SK-N-SH (cell line): ENCODE measurements at regions not wholly inside any gene's neighbourhood (a gene's known extent, or its start where the extent isn't known, plus 50 kb on each side); places are given as distances from the start of the nearest gene placed in this dataset.

Experiments used
- CTCF ChIA-PET: fragments of 300-600, 350-600 bp; formaldehyde crosslinking; extraction: SDS; loops from one replicate; lab custom pipeline; 2021; lab: Yijun Ruan, JAX
- POLR2A ChIA-PET: fragments of 350-600 bp; sonication (Branson Sonifier 250); formaldehyde crosslinking; extraction: SDS; loops from one replicate; lab custom pipeline; 2020; ENCODE audit warnings: antibody characterized with exemption, inconsistent platforms; lab: Yijun Ruan, JAX
- DNase-seq: peaks from one replicate; pipeline ENCODE4 v3.0.0; 2012
- H2AFZ ChIP-seq: fragments of 200-600 bp; sonication (generic); 2 replicates; pipeline ENCODE4 v1.8.1; 2016; ENCODE audit warnings: antibody characterized with exemption, mild to moderate bottlenecking, low read depth
- H3F3A ChIP-seq: fragments of 200-600 bp; sonication (generic); replicated peaks from 2 replicates; pipeline ENCODE3; 2016; ENCODE audit warnings: antibody characterized with exemption, mild to moderate bottlenecking; ENCODE audit not compliant: insufficient read depth
- H3K27ac ChIP-seq, 2 experiments: fragments of 200-500 bp in 1 of 2; fragments of 200-600 bp in 1 of 2; sonication (Bioruptor generic) in 1 of 2; sonication (generic), shearing (Covaris generic) in 1 of 2; 2 replicates each; pipeline versions ENCODE4 v1.5.1 to v1.6.1; 2014 to 2016; ENCODE audit warnings: low read depth in 2 of 2, inconsistent platforms in 1 of 2, low read length in 1 of 2, mild to moderate bottlenecking in 1 of 2, mixed read lengths in 1 of 2
- H3K27me3 ChIP-seq: fragments of 200-600 bp; sonication (generic), shearing (Covaris generic); 2 replicates; pipeline ENCODE4 v1.6.1; 2016; ENCODE audit warnings: mixed run types; ENCODE audit not compliant: insufficient read depth
- H3K36me3 ChIP-seq, 2 experiments: fragments of 200-500 bp in 1 of 2; fragments of 200-600 bp in 1 of 2; sonication (Bioruptor generic) in 1 of 2; sonication (generic) in 1 of 2; replicated peaks in 1 of 2; 2 replicates each; pipeline versions ENCODE3 to v1.5.1; 2014 to 2016; ENCODE audit warnings: low read length in 1 of 2, mild to moderate bottlenecking in 1 of 2; ENCODE audit not compliant: insufficient read depth in 2 of 2, control insufficient read depth in 1 of 2
- H3K4me1 ChIP-seq, 2 experiments: fragments of 200-500 bp in 1 of 2; fragments of 200-600 bp in 1 of 2; sonication (Bioruptor generic) in 1 of 2; sonication (generic), shearing (Covaris generic) in 1 of 2; 2 replicates each; pipeline versions ENCODE4 v1.5.1 to v1.6.1; 2014 to 2016; ENCODE audit warnings: low read depth in 1 of 2, low read length in 1 of 2, mixed run types in 1 of 2; ENCODE audit not compliant: insufficient read depth in 2 of 2, control insufficient read depth in 1 of 2
- H3K4me2 ChIP-seq: fragments of 200-600 bp; sonication (generic), shearing (Covaris generic); 2 replicates; pipeline ENCODE4 v1.6.1; 2017; ENCODE audit warnings: mixed run types
- H3K4me3 ChIP-seq, 2 experiments: fragments of 200-500 bp in 1 of 2; fragments of 200-600 bp in 1 of 2; sonication (Bioruptor generic) in 1 of 2; sonication (generic), shearing (Covaris generic) in 1 of 2; 2 replicates each; pipeline versions ENCODE4 v1.5.1 to v1.8.1; 2014 to 2016; ENCODE audit warnings: low read depth in 2 of 2, inconsistent platforms in 1 of 2, low read length in 1 of 2, mild to moderate bottlenecking in 1 of 2, mixed read lengths in 1 of 2, moderate library complexity in 1 of 2
- H3K79me2 ChIP-seq: fragments of 200-600 bp; sonication (generic); 2 replicates; pipeline ENCODE4 v1.8.1; 2017; ENCODE audit warnings: mild to moderate bottlenecking; ENCODE audit not compliant: insufficient read depth
- H3K9ac ChIP-seq: fragments of 200-600 bp; sonication (generic); 2 replicates; pipeline ENCODE4 v1.6.1; 2017; ENCODE audit warnings: mixed run types
- H3K9me2 ChIP-seq: fragments of 200-600 bp; sonication (generic); 2 replicates; pipeline ENCODE4 v1.6.1; 2017; ENCODE audit warnings: mixed run types
- H3K9me3 ChIP-seq: fragments of 200-600 bp; sonication (generic); 2 replicates; pipeline ENCODE4 v1.6.1; 2017; ENCODE audit warnings: mixed run types, mild to moderate bottlenecking, moderate library complexity
- H4K20me1 ChIP-seq: fragments of 200-600 bp; sonication (generic); 2 replicates; pipeline ENCODE4 v1.6.1; 2017; ENCODE audit warnings: mild to moderate bottlenecking, mixed run types; ENCODE audit not compliant: insufficient read depth
- CHD2 ChIP-seq: fragments of 150-350 bp; IDR thresholded peaks from 2 replicates; pipeline ENCODE4 v1.6.1; 2018; ENCODE audit warnings: low read length; ENCODE audit not compliant: partially characterized antibody
- CTCF ChIP-seq: fragments of 200-600 bp; sonication (generic); IDR thresholded peaks from 2 replicates; pipeline ENCODE4 v1.6.1; 2017; ENCODE audit warnings: antibody characterized with exemption, mild to moderate bottlenecking, moderate library complexity
- EP300 ChIP-seq, 2 experiments: IDR thresholded peaks; 2 replicates each; pipeline versions ENCODE4 v1.4.0 to v1.6.1; 2012; ENCODE audit warnings: borderline replicate concordance in 1 of 2, low read depth in 1 of 2, low read length in 1 of 2
- EZH2phosphoT487 ChIP-seq: fragments of 200-600 bp; sonication (generic); IDR thresholded peaks from 2 replicates; pipeline ENCODE4 v1.6.1; 2017; ENCODE audit warnings: low read depth, mixed run types, mild to moderate bottlenecking, antibody characterized with exemption, moderate library complexity, borderline replicate concordance
- FOXM1 ChIP-seq: IDR thresholded peaks from 2 replicates; pipeline ENCODE4 v1.4.0; 2012; ENCODE audit warnings: low read depth, mild to moderate bottlenecking
- GATA2 ChIP-seq: sonication (generic); formaldehyde crosslinking; IDR thresholded peaks from 2 replicates; pipeline ENCODE4 v1.5.0; 2020; ENCODE audit warnings: mild to moderate bottlenecking, missing genetic modification reagents
- IRF3 ChIP-seq: fragments of 150-350 bp; IDR thresholded peaks from 2 replicates; pipeline ENCODE4 v1.6.1; 2016; ENCODE audit warnings: mild to moderate bottlenecking, low read depth, low read length
- MEF2A ChIP-seq: IDR thresholded peaks from 2 replicates; pipeline ENCODE4 v1.4.0; 2012; ENCODE audit warnings: low read depth, borderline replicate concordance
- MXI1 ChIP-seq: IDR thresholded peaks from 2 replicates; pipeline ENCODE4 v1.6.1; 2012; ENCODE audit warnings: mild to moderate bottlenecking, low read depth, low read length, improper control_type of control experiment
- NFIC ChIP-seq: IDR thresholded peaks from 2 replicates; pipeline ENCODE4 v1.4.0; 2012; ENCODE audit warnings: borderline replicate concordance
- RCOR1 ChIP-seq: fragments of 150-350 bp; IDR thresholded peaks from 2 replicates; pipeline ENCODE4 v1.6.1; 2017; ENCODE audit warnings: antibody characterized with exemption, low read length
- RXRA ChIP-seq: IDR thresholded peaks from 2 replicates; pipeline ENCODE4 v1.4.0; 2012; ENCODE audit warnings: low read depth, mild to moderate bottlenecking, borderline replicate concordance
- SIN3A ChIP-seq: IDR thresholded peaks from 2 replicates; pipeline ENCODE4 v1.6.1; 2012; ENCODE audit warnings: low read depth, mild to moderate bottlenecking, low read length, moderate library complexity, borderline replicate concordance
- SMC3 ChIP-seq: IDR thresholded peaks from 2 replicates; pipeline ENCODE4 v1.6.1; 2012; ENCODE audit warnings: low read depth, low read length, improper control_type of control experiment
- TCF12 ChIP-seq: IDR thresholded peaks from 2 replicates; pipeline ENCODE4 v1.4.0; 2012
- TEAD4 ChIP-seq: IDR thresholded peaks from 2 replicates; pipeline ENCODE4 v1.4.0; 2012; ENCODE audit warnings: mild to moderate bottlenecking, borderline replicate concordance; ENCODE audit not compliant: insufficient read depth
- USF1 ChIP-seq: IDR thresholded peaks from 2 replicates; pipeline ENCODE4 v1.4.0; 2012; ENCODE audit warnings: low read depth, borderline replicate concordance
- YY1 ChIP-seq: IDR thresholded peaks from 2 replicates; pipeline ENCODE4 v1.4.0; 2012; ENCODE audit warnings: low read depth, mild to moderate bottlenecking
- ZBTB33 ChIP-seq: IDR thresholded peaks from 2 replicates; pipeline ENCODE4 v1.4.0; 2012; ENCODE audit warnings: low read depth, borderline replicate concordance
- WGBS: methylation state at CpG from one replicate; pipeline ENCODE4 v1.1.6; 2017; ENCODE audit warnings: low lambda C conversion rate; 5-methylcytosine and 5-hydroxymethylcytosine counted together

- TF ChIP-seq IRF3 (no peak), EP300 (IDR thresholded peaks at IDR 0.05; ENCODE audit: borderline replicate concordance in 1 of 2, low read depth in 1 of 2, low read length in 1 of 2) (no peak)
These were observed 257.1 kb upstream of the ROPN1 start (continued) for GRCh38 chr3:124249038-124249437.

- no peaks in the 10 kb centered on the region for H3K9me3 ChIP-seq
- no peaks in the 10 kb centered on the region for H3K9me2 ChIP-seq
- no peaks in the 10 kb centered on the region for H3K36me3 ChIP-seq
- TF ChIP-seq CHD2 (no peak), TCF12 (peak; percentile 27; the same call in 1 of the 2 replicates)
- H3K4me1 ChIP-seq: peaks cover 18 to 38% of the 10 kb centered on the region in 2 experiments
- H4K20me1 ChIP-seq: no peaks in the 10 kb centered on the region
- CTCF ChIA-PET: interaction anchor here (1.5 to 2.2 kb wide), 2 partner anchors 32 to 170 kb away, joined by 5 to 8 read pairs; no protein-coding TSS in a partner anchor
- H3K27me3 ChIP-seq: no peaks in the 10 kb centered on the region
- POLR2A ChIA-PET: no interaction called here
- H2AFZ ChIP-seq: no peak overlapping the region
- peaks cover 21% of the 10 kb centered on the region for H3F3A ChIP-seq
- no peak for DNase-seq
- H3K4me3 ChIP-seq: no peak overlapping the region
- H3K79me2 ChIP-seq: no peaks in the 10 kb centered on the region
- peak overlapping the region; percentile 95 to 97; a peak in 3 of 4 replicates for H3K27ac ChIP-seq
- no peak overlapping the region for H3K4me2 ChIP-seq
- 94% methylated on average over 2 of the region's 3 CpGs for WGBS
- H3K9ac ChIP-seq: no peak overlapping the region
These were observed 258.1 kb upstream of the ROPN1 start for GRCh38 chr3:124250053-124250452.

- WGBS: 100% methylated on average over 1 of the region's 1 CpG
- Histone ChIP-seq H3K27me3 (no peaks in the 10 kb centered on the region), H3K4me1 (peaks cover 19 to 55% of the 10 kb centered on the region in 2 experiments), H3F3A (peaks cover 10% of the 10 kb centered on the region), H3K9ac (no peak overlapping the region), H3K9me2 (no peaks in the 10 kb centered on the region), H3K4me3 (no peak overlapping the region), H3K9me3 (no peaks in the 10 kb centered on the region), H4K20me1 (no peaks in the 10 kb centered on the region), H3K79me2 (no peaks in the 10 kb centered on the region), H3K36me3 (no peaks in the 10 kb centered on the region), H3K4me2 (no peak overlapping the region)
- DNase-seq: no peak
- POLR2A ChIA-PET: no interaction called here
- no peak for TF ChIP-seq SIN3A
- TF ChIP-seq SMC3: no peak
- TF ChIP-seq RXRA: no peak
- TF ChIP-seq USF1: no peak
- no peak for TF ChIP-seq TEAD4
- no peak for TF ChIP-seq EZH2phosphoT487
- TF ChIP-seq GATA2: no peak
- no peak for TF ChIP-seq IRF3
- no peak for TF ChIP-seq TCF12
- TF ChIP-seq MXI1: no peak
- TF ChIP-seq YY1: no peak
- no peak for TF ChIP-seq ZBTB33
- no peak for TF ChIP-seq MEF2A
- no peak for TF ChIP-seq FOXM1
- no peak for TF ChIP-seq NFIC
- no peak for TF ChIP-seq CTCF
- TF ChIP-seq RCOR1: no peak
- TF ChIP-seq, all 33 proteins: peak for 0
- CTCF ChIA-PET: interaction anchor here (1.2 to 1.4 kb wide), 3 partner anchors 23 to 223 kb away, joined by 3 read pairs; partner anchors contain the start of gene KALRN
- Histone ChIP-seq H2AFZ (no peak overlapping the region), H3K27ac (peak overlapping the region in 1 of 2 experiments; percentile 99; a peak in 2 of 4 replicates)
These were observed 264.2 kb upstream of the ROPN1 start for GRCh38 chr3:124256156-124256555.
